ENCODE measurements at regions not wholly inside any gene's neighbourhood (a gene's known extent, or its start where the extent isn't known, plus 50 kb on each side); places are given as distances from the start of the nearest gene placed in this dataset.
"Not testable (repeated sequence)": the region's sequence is repeated elsewhere in the genome, so short reads cannot be mapped to it uniquely, and the experiment has no call there.

DNA sequence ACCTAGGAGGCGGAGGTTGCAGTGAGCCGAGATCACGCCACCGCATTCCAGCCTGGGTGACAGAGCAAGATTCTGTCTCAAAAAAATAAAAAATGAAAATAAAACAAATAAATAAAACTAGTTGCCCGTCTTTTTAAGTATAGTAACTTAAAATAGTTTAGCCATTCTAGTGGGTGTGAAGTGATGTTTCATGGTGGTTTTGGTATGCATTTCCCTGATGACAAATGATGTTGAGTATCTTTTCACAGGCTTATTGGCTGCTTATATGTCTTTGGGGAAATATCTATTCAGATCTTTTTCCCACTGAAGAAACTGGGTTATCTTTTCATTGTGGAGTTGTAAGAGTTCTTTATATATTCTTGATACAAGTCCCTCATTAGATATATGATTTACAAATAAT, 102.4 kb upstream of the METAP2 start:
- no peak overlapping the region for H2AFZ ChIP-seq (ENCODE audit: low read depth, low read length, severe bottlenecking)
- H3K9me3 ChIP-seq (ENCODE audit: insufficient read depth, low read length), result no peaks in the 10 kb centered on the region
- no peak overlapping the region for H3K4me3 ChIP-seq (ENCODE audit: insufficient read depth, low read length, poor library complexity, severe bottlenecking)
- no peak overlapping the region for H3K9ac ChIP-seq (ENCODE audit: low read length)
- H3K27ac ChIP-seq (ENCODE audit: low read depth, low read length), result no peak overlapping the region
- H3K36me3 ChIP-seq (ENCODE audit: low read length), result no peaks in the 10 kb centered on the region
- no peaks in the 10 kb centered on the region for H3K9me2 ChIP-seq (replicated peaks; ENCODE audit: insufficient read depth, low read length)
- no peaks in the 10 kb centered on the region for H3K27me3 ChIP-seq (ENCODE audit: low read length)
- no peaks in the 10 kb centered on the region for H4K20me1 ChIP-seq (ENCODE audit: low read depth, low read length)
- TF ChIP-seq EZH2phosphoT487 (conservative IDR thresholded peaks at IDR 0.05; ENCODE audit: low read length), result no peak
- no peak for TF ChIP-seq CTCF (IDR thresholded peaks at IDR 0.05; ENCODE audit: insufficient read depth, low read length, poor library complexity, severe bottlenecking)
- no peaks in the 10 kb centered on the region for H3K79me2 ChIP-seq (ENCODE audit: insufficient read depth, low read length)
- no peaks in the 10 kb centered on the region for H3F3A ChIP-seq (ENCODE audit: insufficient read depth)
- H3K4me2 ChIP-seq (ENCODE audit: low read depth, low read length, poor library complexity, severe bottlenecking), result no peak overlapping the region

- H2AFZ ChIP-seq (ENCODE audit: low read depth, low read length, severe bottlenecking); H3K9me3 ChIP-seq (ENCODE audit: insufficient read depth, low read length); H3K79me2 ChIP-seq (ENCODE audit: insufficient read depth, low read length); H3K4me2 ChIP-seq (ENCODE audit: low read depth, low read length, poor library complexity, severe bottlenecking); H3K27ac ChIP-seq (ENCODE audit: low read depth, low read length); H3K4me3 ChIP-seq (ENCODE audit: insufficient read depth, low read length, poor library complexity, severe bottlenecking); H3K36me3 ChIP-seq (ENCODE audit: low read length); H3K9me2 ChIP-seq (replicated peaks; ENCODE audit: insufficient read depth, low read length); H3K27me3 ChIP-seq (ENCODE audit: low read length); H4K20me1 ChIP-seq (ENCODE audit: low read depth, low read length); H3K9ac ChIP-seq (ENCODE audit: low read length); H3F3A ChIP-seq (ENCODE audit: insufficient read depth): not testable (repeated sequence)
Measured at GRCh38 chr12:95379481-95379880, 94.5 kb upstream of the METAP2 start.

GRCh38 chr12:95380334-95380733, 93.6 kb upstream of the METAP2 start:
- H3F3A ChIP-seq (ENCODE audit: insufficient read depth); H3K27me3 ChIP-seq (ENCODE audit: low read length); H3K79me2 ChIP-seq (ENCODE audit: insufficient read depth, low read length); H3K36me3 ChIP-seq (ENCODE audit: low read length); H4K20me1 ChIP-seq (ENCODE audit: low read depth, low read length); H3K9me3 ChIP-seq (ENCODE audit: insufficient read depth, low read length); H3K27ac ChIP-seq (ENCODE audit: low read depth, low read length); H2AFZ ChIP-seq (ENCODE audit: low read depth, low read length, severe bottlenecking); H3K9ac ChIP-seq (ENCODE audit: low read length); H3K4me2 ChIP-seq (ENCODE audit: low read depth, low read length, poor library complexity, severe bottlenecking); H3K4me3 ChIP-seq (ENCODE audit: insufficient read depth, low read length, poor library complexity, severe bottlenecking); H3K9me2 ChIP-seq (replicated peaks; ENCODE audit: insufficient read depth, low read length): not testable (repeated sequence)

- Histone ChIP-seq H2AFZ (ENCODE audit: low read depth, low read length, severe bottlenecking) (no peak overlapping the region), H3K79me2 (ENCODE audit: insufficient read depth, low read length) (no peaks in the 10 kb centered on the region), H3K4me3 (ENCODE audit: insufficient read depth, low read length, poor library complexity, severe bottlenecking) (no peak overlapping the region), H3K9me3 (ENCODE audit: insufficient read depth, low read length) (no peaks in the 10 kb centered on the region), H3K4me2 (ENCODE audit: low read depth, low read length, poor library complexity, severe bottlenecking) (no peak overlapping the region), H3K9me2 (replicated peaks; ENCODE audit: insufficient read depth, low read length) (no peaks in the 10 kb centered on the region), H3F3A (ENCODE audit: insufficient read depth) (no peaks in the 10 kb centered on the region), H3K27ac (ENCODE audit: low read depth, low read length) (no peak overlapping the region), H4K20me1 (ENCODE audit: low read depth, low read length) (no peaks in the 10 kb centered on the region), H3K9ac (ENCODE audit: low read length) (no peak overlapping the region), H3K36me3 (ENCODE audit: low read length) (no peaks in the 10 kb centered on the region), H3K27me3 (ENCODE audit: low read length) (no peaks in the 10 kb centered on the region)
- TF ChIP-seq CTCF (IDR thresholded peaks at IDR 0.05; ENCODE audit: insufficient read depth, low read length, poor library complexity, severe bottlenecking) (no peak), EZH2phosphoT487 (conservative IDR thresholded peaks at IDR 0.05; ENCODE audit: low read length) (no peak)
Measured at GRCh38 chr12:95380997-95381786, 92.8 kb upstream of the METAP2 start.

- not testable (repeated sequence) for H3K27ac ChIP-seq (ENCODE audit: low read depth, low read length); H3F3A ChIP-seq (ENCODE audit: insufficient read depth); H3K9ac ChIP-seq (ENCODE audit: low read length)
Measured at GRCh38 chr12:95383920-95384319, 90.0 kb upstream of the METAP2 start.

More at GRCh38 chr12:95383920-95384319, 90.0 kb upstream of the METAP2 start:
- not testable (repeated sequence) for H3K9me2 ChIP-seq (replicated peaks; ENCODE audit: insufficient read depth, low read length); H2AFZ ChIP-seq (ENCODE audit: low read depth, low read length, severe bottlenecking); H3K4me2 ChIP-seq (ENCODE audit: low read depth, low read length, poor library complexity, severe bottlenecking); H3K27me3 ChIP-seq (ENCODE audit: low read length); H3K4me3 ChIP-seq (ENCODE audit: insufficient read depth, low read length, poor library complexity, severe bottlenecking); H4K20me1 ChIP-seq (ENCODE audit: low read depth, low read length); H3K79me2 ChIP-seq (ENCODE audit: insufficient read depth, low read length); H3K9me3 ChIP-seq (ENCODE audit: insufficient read depth, low read length); H3K36me3 ChIP-seq (ENCODE audit: low read length)

Measured in SU-DHL-6 (cell line).